GM12878 (cell line): ENCODE measurements at regions not wholly inside any gene's neighbourhood (a gene's known extent, or its start where the extent isn't known, plus 50 kb on each side); places are given as distances from the start of the nearest gene placed in this dataset.

Experiments
- ATAC-seq: fragments of 200-7000 bp; cut with Tn5 transposase; 3 replicates; pipeline ENCODE4 v1.9.1; 2020; ENCODE audit warnings: mild to moderate bottlenecking, moderate library complexity
- BruUV-seq: library from RNA; stranded (reverse); fragments of 400-500 nt; replicated peaks from 2 replicates; lab custom pipeline; 2021; lab: Mats Ljungman, UMichigan
- CTCF ChIA-PET: fragments of 300-600 bp; sonication (Branson Sonifier 250); formaldehyde crosslinking; extraction: SDS; loops from one replicate; lab custom pipeline; 2021; ENCODE audit warnings: inconsistent platforms; lab: Yijun Ruan, JAX
- POLR2A ChIA-PET: fragments of 350-600 bp; formaldehyde crosslinking; extraction: SDS; loops from one replicate; lab custom pipeline; 2021; ENCODE audit warnings: inconsistent platforms; lab: Charles Lee
- RAD21 ChIA-PET: fragments of 300-600 bp; sonication (Branson Sonifier 250); formaldehyde crosslinking; loops from one replicate; lab custom pipeline; 2023; ENCODE audit warnings: antibody characterized with exemption; ENCODE audit not compliant: unreplicated experiment; lab: Charles Lee
- SMC1A ChIA-PET: fragments of 300-600 bp; sonication (Branson Sonifier 250); formaldehyde crosslinking; loops from one replicate; lab custom pipeline; 2023; ENCODE audit not compliant: unreplicated experiment, uncharacterized antibody; lab: Charles Lee
- DNase-seq: peaks from one replicate; pipeline ENCODE4 v3.0.0-alpha.2; 2011; ENCODE audit warnings: low read depth, low spot score
- FAIRE-seq: peaks from 3 replicates; lab custom pipeline; 2011; peaks lifted over from hg19 to GRCh38; lab: Jason Lieb, UNC
- H2AFZ ChIP-seq: 2 replicates; pipeline ENCODE4 v1.6.0; 2011; ENCODE audit warnings: low read depth, low read length, control low read depth; ENCODE audit not compliant: control insufficient read depth
- H3K27ac ChIP-seq: 2 replicates; pipeline ENCODE4 v1.5.1; 2011; ENCODE audit warnings: control low read depth; ENCODE audit not compliant: control insufficient read depth, insufficient read depth
- H3K27me3 ChIP-seq, 2 experiments: replicated peaks in 1 of 2; 2 replicates each; pipeline versions ENCODE4 v1.6.0 to v1.6.1; 2011; ENCODE audit warnings: low read length in 1 of 2; ENCODE audit not compliant: control insufficient read depth in 2 of 2, insufficient read depth in 2 of 2
- H3K36me3 ChIP-seq, 2 experiments: 2 replicates each; pipeline ENCODE4 v1.5.1; 2011; ENCODE audit warnings: low read length in 1 of 2; ENCODE audit not compliant: control insufficient read depth in 2 of 2, insufficient read depth in 2 of 2
- H3K4me1 ChIP-seq: 2 replicates; pipeline ENCODE4 v1.6.1; 2011; ENCODE audit warnings: mild to moderate bottlenecking, low read length, moderate library complexity, mixed read lengths; ENCODE audit not compliant: control insufficient read depth, insufficient read depth
- H3K4me2 ChIP-seq: 2 replicates; pipeline ENCODE4 v1.6.0; 2011; ENCODE audit warnings: control low read depth; ENCODE audit not compliant: control insufficient read depth, insufficient read depth
- H3K4me3 ChIP-seq: fragments of 200-600 bp; sonication (generic); 2 replicates; pipeline ENCODE4 v1.5.1; 2016
- H3K79me2 ChIP-seq: 2 replicates; pipeline ENCODE4 v1.6.0; 2011; ENCODE audit warnings: low read length; ENCODE audit not compliant: control insufficient read depth, insufficient read depth
- H3K9ac ChIP-seq: 2 replicates; pipeline ENCODE4 v1.8.0; 2011; ENCODE audit warnings: low read length, control low read depth, mixed read lengths; ENCODE audit not compliant: control insufficient read depth, insufficient read depth
- H3K9me3 ChIP-seq: replicated peaks from 3 replicates; pipeline ENCODE4 v1.5.1; 2011; ENCODE audit warnings: mild to moderate bottlenecking, low read length; ENCODE audit not compliant: control insufficient read depth, insufficient read depth
- H4K20me1 ChIP-seq: 2 replicates; pipeline ENCODE4 v1.6.0; 2011; ENCODE audit not compliant: control insufficient read depth, insufficient read depth
- GABPA ChIP-seq: IDR thresholded peaks from 2 replicates; pipeline ENCODE4 v1.6.1; 2014; ENCODE audit warnings: antibody characterized with exemption, low read depth, mild to moderate bottlenecking, inconsistent platforms
- IRF4 ChIP-seq: IDR thresholded peaks from 2 replicates; pipeline ENCODE4 v1.6.1; 2011; ENCODE audit warnings: low read depth, low read length
- MTA2 ChIP-seq: fragments of 450-650 bp; IDR thresholded peaks from 2 replicates; pipeline ENCODE4 v1.6.1; 2016; ENCODE audit warnings: low read depth, mild to moderate bottlenecking, moderate library complexity
- RCOR1 ChIP-seq: conservative IDR thresholded peaks from 2 replicates; pipeline ENCODE4 v1.6.1; 2012; ENCODE audit warnings: low read depth, low read length, improper control_type of control experiment
- SUPT20H ChIP-seq: IDR thresholded peaks from 2 replicates; pipeline ENCODE4 v1.6.1; 2011; ENCODE audit warnings: low read depth, mild to moderate bottlenecking, low read length, moderate library complexity, borderline replicate concordance; ENCODE audit not compliant: control insufficient read depth
- SUZ12 ChIP-seq: fragments of 200-600 bp; sonication (generic); IDR thresholded peaks from one replicate; pipeline ENCODE4 v1.6.1; 2018; ENCODE audit warnings: antibody characterized with exemption, mild to moderate bottlenecking; ENCODE audit not compliant: unreplicated experiment
- WGBS: methylation state at CpG from one replicate; pipeline ENCODE4 v1.1.6; 2016; ENCODE audit warnings: low lambda C conversion rate; ENCODE audit not compliant: insufficient replicate concordance, insufficient coverage; ENCODE audit errors: missing lambda C conversion rate; 5-methylcytosine and 5-hydroxymethylcytosine counted together
- in situ Hi-C: fragments of 300-500 bp; cut with MboI; formaldehyde crosslinking; loops from 9 replicates; pipeline ENCODE4 v1.14.3; 2018; ENCODE audit warnings: mixed read lengths
- intact Hi-C: fragments of 100-400 bp; cut with micrococcal nuclease; formaldehyde crosslinking; loops from one replicate; pipeline ENCODE4 v1.14.2; 2022; ENCODE audit not compliant: unreplicated experiment
- TF ChIP-seq, protein P1 (sequence below): IDR thresholded peaks from 2 replicates; pipeline ENCODE4 v1.6.1; 2012; ENCODE audit warnings: improper control_type of control experiment, low read depth, low read length; ENCODE audit not compliant: insufficient replicate concordance
- TF ChIP-seq, protein P2 (sequence below): IDR thresholded peaks from 2 replicates; pipeline ENCODE4 v1.6.1; 2012; ENCODE audit warnings: low read length, inconsistent platforms

DNA sequence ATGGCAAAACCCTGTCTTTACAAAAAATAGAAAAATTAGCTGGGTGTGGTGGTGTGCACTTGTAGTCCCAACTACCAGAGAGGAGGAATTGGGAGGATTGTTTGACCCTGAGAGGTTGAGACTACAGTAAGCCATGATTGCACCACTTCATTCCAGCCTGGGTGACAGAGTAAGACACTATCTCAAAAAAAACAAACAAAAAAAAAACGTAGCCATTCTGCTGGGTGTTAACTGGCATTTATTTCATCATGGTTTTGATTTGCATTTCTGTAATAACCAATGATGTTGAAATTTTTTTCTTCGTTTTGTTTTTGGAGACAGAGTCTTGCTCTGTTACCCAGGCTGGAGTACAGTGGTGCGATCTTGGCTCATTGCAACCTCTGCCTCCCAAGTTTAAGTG, 63.3 kb downstream of the RPLP1 start:
- FAIRE-seq = no peak

More for the DNA sequence above, 63.3 kb downstream of the RPLP1 start:
- WGBS = 47% methylated on average over 3 of the region's 3 CpGs
- TF ChIP-seq SUPT20H = no peak
- TF ChIP-seq SUZ12 = no peak
- TF ChIP-seq, protein P1, sequence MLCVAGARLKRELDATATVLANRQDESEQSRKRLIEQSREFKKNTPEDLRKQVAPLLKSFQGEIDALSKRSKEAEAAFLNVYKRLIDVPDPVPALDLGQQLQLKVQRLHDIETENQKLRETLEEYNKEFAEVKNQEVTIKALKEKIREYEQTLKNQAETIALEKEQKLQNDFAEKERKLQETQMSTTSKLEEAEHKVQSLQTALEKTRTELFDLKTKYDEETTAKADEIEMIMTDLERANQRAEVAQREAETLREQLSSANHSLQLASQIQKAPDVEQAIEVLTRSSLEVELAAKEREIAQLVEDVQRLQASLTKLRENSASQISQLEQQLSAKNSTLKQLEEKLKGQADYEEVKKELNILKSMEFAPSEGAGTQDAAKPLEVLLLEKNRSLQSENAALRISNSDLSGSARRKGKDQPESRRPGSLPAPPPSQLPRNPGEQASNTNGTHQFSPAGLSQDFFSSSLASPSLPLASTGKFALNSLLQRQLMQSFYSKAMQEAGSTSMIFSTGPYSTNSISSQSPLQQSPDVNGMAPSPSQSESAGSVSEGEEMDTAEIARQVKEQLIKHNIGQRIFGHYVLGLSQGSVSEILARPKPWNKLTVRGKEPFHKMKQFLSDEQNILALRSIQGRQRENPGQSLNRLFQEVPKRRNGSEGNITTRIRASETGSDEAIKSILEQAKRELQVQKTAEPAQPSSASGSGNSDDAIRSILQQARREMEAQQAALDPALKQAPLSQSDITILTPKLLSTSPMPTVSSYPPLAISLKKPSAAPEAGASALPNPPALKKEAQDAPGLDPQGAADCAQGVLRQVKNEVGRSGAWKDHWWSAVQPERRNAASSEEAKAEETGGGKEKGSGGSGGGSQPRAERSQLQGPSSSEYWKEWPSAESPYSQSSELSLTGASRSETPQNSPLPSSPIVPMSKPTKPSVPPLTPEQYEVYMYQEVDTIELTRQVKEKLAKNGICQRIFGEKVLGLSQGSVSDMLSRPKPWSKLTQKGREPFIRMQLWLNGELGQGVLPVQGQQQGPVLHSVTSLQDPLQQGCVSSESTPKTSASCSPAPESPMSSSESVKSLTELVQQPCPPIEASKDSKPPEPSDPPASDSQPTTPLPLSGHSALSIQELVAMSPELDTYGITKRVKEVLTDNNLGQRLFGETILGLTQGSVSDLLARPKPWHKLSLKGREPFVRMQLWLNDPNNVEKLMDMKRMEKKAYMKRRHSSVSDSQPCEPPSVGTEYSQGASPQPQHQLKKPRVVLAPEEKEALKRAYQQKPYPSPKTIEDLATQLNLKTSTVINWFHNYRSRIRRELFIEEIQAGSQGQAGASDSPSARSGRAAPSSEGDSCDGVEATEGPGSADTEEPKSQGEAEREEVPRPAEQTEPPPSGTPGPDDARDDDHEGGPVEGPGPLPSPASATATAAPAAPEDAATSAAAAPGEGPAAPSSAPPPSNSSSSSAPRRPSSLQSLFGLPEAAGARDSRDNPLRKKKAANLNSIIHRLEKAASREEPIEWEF = no peak
- TF ChIP-seq, protein P2, sequence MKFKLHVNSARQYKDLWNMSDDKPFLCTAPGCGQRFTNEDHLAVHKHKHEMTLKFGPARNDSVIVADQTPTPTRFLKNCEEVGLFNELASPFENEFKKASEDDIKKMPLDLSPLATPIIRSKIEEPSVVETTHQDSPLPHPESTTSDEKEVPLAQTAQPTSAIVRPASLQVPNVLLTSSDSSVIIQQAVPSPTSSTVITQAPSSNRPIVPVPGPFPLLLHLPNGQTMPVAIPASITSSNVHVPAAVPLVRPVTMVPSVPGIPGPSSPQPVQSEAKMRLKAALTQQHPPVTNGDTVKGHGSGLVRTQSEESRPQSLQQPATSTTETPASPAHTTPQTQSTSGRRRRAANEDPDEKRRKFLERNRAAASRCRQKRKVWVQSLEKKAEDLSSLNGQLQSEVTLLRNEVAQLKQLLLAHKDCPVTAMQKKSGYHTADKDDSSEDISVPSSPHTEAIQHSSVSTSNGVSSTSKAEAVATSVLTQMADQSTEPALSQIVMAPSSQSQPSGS = no peak
- TF ChIP-seq GABPA = no peak
- no peak for TF ChIP-seq IRF4
- no peak for TF ChIP-seq MTA2
- no peak for TF ChIP-seq RCOR1
- DNase-seq (no peak), ATAC-seq (no peak)
- intact Hi-C loops (no loop called here), in situ Hi-C loops (no loop called here)
- Histone ChIP-seq H3K4me3 (no peak overlapping the region), H3K9ac (no peak overlapping the region), H3K4me1 (no peaks in the 10 kb centered on the region), H2AFZ (no peak overlapping the region), H3K9me3 (no peaks in the 10 kb centered on the region), H3K36me3 (no peaks in the 10 kb centered on the region), H3K79me2 (no peaks in the 10 kb centered on the region), H4K20me1 (no peaks in the 10 kb centered on the region), H3K27me3 (peaks cover 0 to 5% of the 10 kb centered on the region in 2 experiments; a peak in 2 of 4 replicates), H3K27ac (no peak overlapping the region), H3K4me2 (no peak overlapping the region)
- CTCF ChIA-PET = no interaction called here
- SMC1A ChIA-PET = no interaction called here
- BruUV-seq = no TSS peak
- RAD21 ChIA-PET = no interaction called here
- POLR2A ChIA-PET = no interaction called here
